Karpas-422 (cell line): ENCODE measurements at regions not wholly inside any gene's neighbourhood (a gene's known extent, or its start where the extent isn't known, plus 50 kb on each side); places are given as distances from the start of the nearest gene placed in this dataset.

Experiments used
- DNase-seq: peaks from one replicate; pipeline ENCODE4 v3.0.0-alpha.2; 2015
- H2AFZ ChIP-seq: fragments of 200-600 bp; sonication (generic); 2 replicates; pipeline ENCODE4 v1.6.1; 2014; ENCODE audit warnings: antibody characterized with exemption, low read length, mixed read lengths
- H3K27ac ChIP-seq: fragments of 200-600 bp; sonication (generic); 2 replicates; pipeline ENCODE4 v1.5.1; 2014; ENCODE audit warnings: mild to moderate bottlenecking, low read length, moderate library complexity
- H3K27me3 ChIP-seq: fragments of 200-600 bp; sonication (generic); 2 replicates; pipeline ENCODE4 v1.6.1; 2014; ENCODE audit warnings: low read length, mixed read lengths
- H3K36me3 ChIP-seq: fragments of 200-600 bp; sonication (generic); 2 replicates; pipeline ENCODE4 v1.6.1; 2014; ENCODE audit warnings: low read length, mixed read lengths; ENCODE audit not compliant: insufficient read depth
- H3K4me1 ChIP-seq: fragments of 200-600 bp; sonication (generic); 2 replicates; pipeline ENCODE4 v1.6.1; 2014; ENCODE audit warnings: mild to moderate bottlenecking, low read length, mixed read lengths
- H3K4me2 ChIP-seq: fragments of 200-600 bp; sonication (generic); 2 replicates; pipeline ENCODE4 v1.6.1; 2014; ENCODE audit warnings: low read length, low read depth, mild to moderate bottlenecking; ENCODE audit not compliant: poor library complexity, severe bottlenecking
- H3K4me3 ChIP-seq: fragments of 200-600 bp; sonication (generic); 2 replicates; pipeline ENCODE4 v1.5.1; 2014; ENCODE audit warnings: mild to moderate bottlenecking, antibody characterized with exemption, low read length, mixed read lengths
- H3K79me2 ChIP-seq: fragments of 200-600 bp; sonication (generic); 2 replicates; pipeline ENCODE4 v1.6.1; 2014; ENCODE audit warnings: mild to moderate bottlenecking, low read length, mixed read lengths
- H3K9ac ChIP-seq: fragments of 200-600 bp; sonication (generic); 2 replicates; pipeline ENCODE4 v1.6.0; 2014; ENCODE audit warnings: low read length
- H3K9me2 ChIP-seq: fragments of 200-600 bp; sonication (generic), shearing (Covaris generic); replicated peaks from 2 replicates; pipeline ENCODE4 v1.6.0; 2014; ENCODE audit warnings: mild to moderate bottlenecking, low read length, moderate library complexity; ENCODE audit not compliant: insufficient read depth
- H3K9me3 ChIP-seq: fragments of 300-700, 200-600 bp; sonication (generic); 2 replicates; pipeline ENCODE4 v1.6.1; 2014; ENCODE audit warnings: low read length, mixed read lengths
- H4K20me1 ChIP-seq: fragments of 200-600 bp; sonication (generic); 2 replicates; pipeline ENCODE4 v1.6.1; 2014; ENCODE audit warnings: mild to moderate bottlenecking, antibody characterized with exemption, low read length, low read depth; ENCODE audit not compliant: insufficient read depth

GRCh38 chr5:61728287-61728686, 396.2 kb downstream of the ZSWIM6 start:
- Histone ChIP-seq H3K79me2 (no peaks in the 10 kb centered on the region), H2AFZ (no peak overlapping the region), H3K36me3 (no peaks in the 10 kb centered on the region), H3K27ac (no peak overlapping the region), H3K9ac (no peak overlapping the region), H3K27me3 (no peaks in the 10 kb centered on the region), H4K20me1 (no peaks in the 10 kb centered on the region), H3K9me2 (no peaks in the 10 kb centered on the region), H3K4me2 (no peak overlapping the region), H3K4me3 (no peak overlapping the region), H3K9me3 (no peaks in the 10 kb centered on the region), H3K4me1 (no peaks in the 10 kb centered on the region)
- DNase-seq, result no peak

- Histone ChIP-seq H3K9me2 (no peaks in the 10 kb centered on the region), H3K36me3 (no peaks in the 10 kb centered on the region), H2AFZ (no peak overlapping the region), H3K4me2 (no peak overlapping the region), H3K79me2 (no peaks in the 10 kb centered on the region), H4K20me1 (no peaks in the 10 kb centered on the region), H3K27ac (no peak overlapping the region), H3K4me1 (no peaks in the 10 kb centered on the region), H3K27me3 (no peaks in the 10 kb centered on the region), H3K9me3 (no peaks in the 10 kb centered on the region), H3K9ac (no peak overlapping the region), H3K4me3 (no peak overlapping the region)
- no peak for DNase-seq
Observed at GRCh38 chr5:61730866-61731265, 398.8 kb downstream of the ZSWIM6 start.

- Histone ChIP-seq H3K9ac (no peak overlapping the region), H3K9me2 (no peaks in the 10 kb centered on the region), H3K27ac (no peak overlapping the region), H3K79me2 (no peaks in the 10 kb centered on the region), H4K20me1 (no peaks in the 10 kb centered on the region), H3K4me2 (no peak overlapping the region), H3K9me3 (no peaks in the 10 kb centered on the region), H2AFZ (no peak overlapping the region), H3K4me1 (no peaks in the 10 kb centered on the region), H3K4me3 (no peak overlapping the region), H3K36me3 (no peaks in the 10 kb centered on the region), H3K27me3 (no peaks in the 10 kb centered on the region)
- DNase-seq, result no peak
Observed at GRCh38 chr5:61731267-61731945, 399.3 kb downstream of the ZSWIM6 start.

- DNase-seq, result no peak
Observed at GRCh38 chr5:61731946-61732314, 399.9 kb downstream of the ZSWIM6 start.

GRCh38 chr5:61732369-61732768, 400.3 kb downstream of the ZSWIM6 start:
- Histone ChIP-seq H3K79me2 (no peaks in the 10 kb centered on the region), H2AFZ (no peak overlapping the region), H3K9ac (no peak overlapping the region), H3K27ac (no peak overlapping the region), H3K4me1 (no peaks in the 10 kb centered on the region), H3K4me2 (no peak overlapping the region), H3K36me3 (no peaks in the 10 kb centered on the region), H3K27me3 (no peaks in the 10 kb centered on the region), H4K20me1 (no peaks in the 10 kb centered on the region), H3K9me3 (no peaks in the 10 kb centered on the region), H3K9me2 (no peaks in the 10 kb centered on the region), H3K4me3 (no peak overlapping the region)
- no peak for DNase-seq

More at GRCh38 chr5:61731946-61732314, 399.9 kb downstream of the ZSWIM6 start:
- Histone ChIP-seq H2AFZ (no peak overlapping the region), H3K9me2 (no peaks in the 10 kb centered on the region), H3K9me3 (no peaks in the 10 kb centered on the region), H3K9ac (no peak overlapping the region), H3K79me2 (no peaks in the 10 kb centered on the region), H4K20me1 (no peaks in the 10 kb centered on the region), H3K27me3 (no peaks in the 10 kb centered on the region), H3K4me3 (no peak overlapping the region), H3K4me2 (no peak overlapping the region), H3K4me1 (no peaks in the 10 kb centered on the region), H3K27ac (no peak overlapping the region), H3K36me3 (no peaks in the 10 kb centered on the region)

GRCh38 chr5:61732796-61733195, 400.7 kb downstream of the ZSWIM6 start:
- no peak overlapping the region for H2AFZ ChIP-seq
- no peak overlapping the region for H3K4me2 ChIP-seq
- H3K4me1 ChIP-seq, result no peaks in the 10 kb centered on the region
- H4K20me1 ChIP-seq, result no peaks in the 10 kb centered on the region
- no peaks in the 10 kb centered on the region for H3K9me3 ChIP-seq
- DNase-seq, result no peak
- no peak overlapping the region for H3K4me3 ChIP-seq
- no peaks in the 10 kb centered on the region for H3K36me3 ChIP-seq
- H3K27ac ChIP-seq, result no peak overlapping the region
- no peaks in the 10 kb centered on the region for H3K27me3 ChIP-seq
- no peaks in the 10 kb centered on the region for H3K79me2 ChIP-seq
- H3K9me2 ChIP-seq, result no peaks in the 10 kb centered on the region
- H3K9ac ChIP-seq, result no peak overlapping the region

- no peak overlapping the region for H2AFZ ChIP-seq
- DNase-seq, result no peak
- no peaks in the 10 kb centered on the region for H3K4me1 ChIP-seq
- H3K36me3 ChIP-seq, result no peaks in the 10 kb centered on the region
- H3K79me2 ChIP-seq, result no peaks in the 10 kb centered on the region
- H3K27ac ChIP-seq, result no peak overlapping the region
- H3K27me3 ChIP-seq, result no peaks in the 10 kb centered on the region
- H3K4me3 ChIP-seq, result no peak overlapping the region
- no peaks in the 10 kb centered on the region for H3K9me2 ChIP-seq
- no peaks in the 10 kb centered on the region for H4K20me1 ChIP-seq
- H3K4me2 ChIP-seq, result no peak overlapping the region
- H3K9me3 ChIP-seq, result no peaks in the 10 kb centered on the region
- no peak overlapping the region for H3K9ac ChIP-seq
Observed at GRCh38 chr5:61734001-61734400, 401.9 kb downstream of the ZSWIM6 start.

- Histone ChIP-seq H3K9me2 (no peaks in the 10 kb centered on the region), H3K36me3 (no peaks in the 10 kb centered on the region), H3K9ac (no peak overlapping the region), H3K27ac (no peak overlapping the region), H4K20me1 (no peaks in the 10 kb centered on the region), H3K4me1 (no peaks in the 10 kb centered on the region), H3K79me2 (no peaks in the 10 kb centered on the region), H3K9me3 (no peaks in the 10 kb centered on the region), H3K4me3 (no peak overlapping the region), H2AFZ (no peak overlapping the region), H3K27me3 (no peaks in the 10 kb centered on the region), H3K4me2 (no peak overlapping the region)
- no peak for DNase-seq
Observed at GRCh38 chr5:61734966-61735365, 402.9 kb downstream of the ZSWIM6 start.

GRCh38 chr5:61735531-61735930, 403.5 kb downstream of the ZSWIM6 start:
- no peaks in the 10 kb centered on the region for H3K9me3 ChIP-seq
- no peaks in the 10 kb centered on the region for H3K4me1 ChIP-seq
- H3K9me2 ChIP-seq, result no peaks in the 10 kb centered on the region
- no peak overlapping the region for H3K4me3 ChIP-seq
- no peaks in the 10 kb centered on the region for H4K20me1 ChIP-seq
- H3K79me2 ChIP-seq, result no peaks in the 10 kb centered on the region
- H3K4me2 ChIP-seq, result no peak overlapping the region
- H3K9ac ChIP-seq, result no peak overlapping the region
- no peaks in the 10 kb centered on the region for H3K36me3 ChIP-seq
- H3K27ac ChIP-seq, result no peak overlapping the region
- no peak for DNase-seq
- H2AFZ ChIP-seq, result no peak overlapping the region
- no peaks in the 10 kb centered on the region for H3K27me3 ChIP-seq
